ENCODE measurements at regions not wholly inside any gene's neighbourhood (a gene's known extent, or its start where the extent isn't known, plus 50 kb on each side); places are given as distances from the start of the nearest gene placed in this dataset.
"Not testable (repeated sequence)": the region's sequence is repeated elsewhere in the genome, so short reads cannot be mapped to it uniquely, and the experiment has no call there.

- DNase-seq, result no peak
These were observed 84.6 kb upstream of the PPP1R26 start for GRCh38 chr9:135394699-135395645.

- DNase-seq, result no peak
These were observed 82.4 kb upstream of the PPP1R26 start for GRCh38 chr9:135397142-135397541.

GRCh38 chr9:135399000-135399649 is 80.5 kb upstream of the PPP1R26 start:
- DNase-seq, result no peak

GRCh38 chr9:135400496-135400895 is 79.1 kb upstream of the PPP1R26 start:
- DNase-seq, result no peak

- no peak for DNase-seq
These were observed 78.4 kb upstream of the PPP1R26 start for GRCh38 chr9:135401218-135401617.

- DNase-seq, result no peak
These were observed 77.4 kb upstream of the PPP1R26 start for GRCh38 chr9:135402048-135402738.

- DNase-seq, result no peak
These were observed 76.6 kb upstream of the PPP1R26 start for GRCh38 chr9:135402739-135403695.

- no peak for DNase-seq
These were observed 75.7 kb upstream of the PPP1R26 start for GRCh38 chr9:135403733-135404450.

- no peak for DNase-seq
These were observed 75.0 kb upstream of the PPP1R26 start for GRCh38 chr9:135404451-135405144.

- DNase-seq, result not testable (repeated sequence)
These were observed 74.5 kb upstream of the PPP1R26 start for GRCh38 chr9:135405145-135405464.

- DNase-seq, result no peak
These were observed 70.9 kb upstream of the PPP1R26 start for GRCh38 chr9:135408476-135409254.

- DNase-seq, result peak; percentile 6
These were observed 70.0 kb upstream of the PPP1R26 start for GRCh38 chr9:135409286-135410200.

GRCh38 chr9:135410421-135410820 is 69.2 kb upstream of the PPP1R26 start:
- peak; percentile 7 for DNase-seq

- peak; percentile 6 for DNase-seq
These were observed 68.6 kb upstream of the PPP1R26 start for GRCh38 chr9:135410831-135411473.

GRCh38 chr9:135411605-135412004 is 68.0 kb upstream of the PPP1R26 start:
- DNase-seq, result not testable (repeated sequence)

- peak; percentile 93 for DNase-seq
These were observed 67.1 kb upstream of the PPP1R26 start for GRCh38 chr9:135412315-135413085.

GRCh38 chr9:135413086-135413375 is 66.6 kb upstream of the PPP1R26 start:
- peak; percentile 11 for DNase-seq

GRCh38 chr9:135413461-135413860 is 66.1 kb upstream of the PPP1R26 start:
- DNase-seq, result peak; percentile 6

Measured in 8988T (cell line).